ENCODE measurements at regions not wholly inside any gene's neighbourhood (a gene's known extent, or its start where the extent isn't known, plus 50 kb on each side); places are given as distances from the start of the nearest gene placed in this dataset.
A peak's percentile ranks its signal among the peaks of the same experiment; 100 is the strongest.

GRCh38 chr15:61534986-61535385 is 305.9 kb upstream of the RORA start:
- no peak for TF ChIP-seq CTCF (IDR thresholded peaks at IDR 0.05; ENCODE audit: control insufficient read depth, insufficient read depth, low read depth, low read length, missing control alignments)
- no peak for DNase-seq (ENCODE audit: low read depth)
- H3K4me3 ChIP-seq (ENCODE audit: control insufficient read depth, low read depth, low read length) = no peak overlapping the region

GRCh38 chr15:61530769-61531168 is 301.7 kb upstream of the RORA start:
- no peak overlapping the region for H3K4me3 ChIP-seq (ENCODE audit: control insufficient read depth, low read depth, low read length)
- no peak for DNase-seq (ENCODE audit: low read depth)
- peak; percentile 6 for TF ChIP-seq CTCF (IDR thresholded peaks at IDR 0.05; ENCODE audit: control insufficient read depth, insufficient read depth, low read depth, low read length, missing control alignments)

GRCh38 chr15:61528581-61528910 is 299.4 kb upstream of the RORA start:
- DNase-seq (ENCODE audit: low read depth) = no peak
- TF ChIP-seq CTCF (IDR thresholded peaks at IDR 0.05; ENCODE audit: control insufficient read depth, insufficient read depth, low read depth, low read length, missing control alignments) = no peak
- no peak overlapping the region for H3K4me3 ChIP-seq (ENCODE audit: control insufficient read depth, low read depth, low read length)

GRCh38 chr15:61527836-61528580 is 298.9 kb upstream of the RORA start:
- DNase-seq (ENCODE audit: low read depth) = no peak
- H3K4me3 ChIP-seq (ENCODE audit: control insufficient read depth, low read depth, low read length) = no peak overlapping the region
- no peak for TF ChIP-seq CTCF (IDR thresholded peaks at IDR 0.05; ENCODE audit: control insufficient read depth, insufficient read depth, low read depth, low read length, missing control alignments)

- H3K4me3 ChIP-seq (ENCODE audit: control insufficient read depth, low read depth, low read length) = no peak overlapping the region
These were observed 295.4 kb upstream of the RORA start for GRCh38 chr15:61524545-61524944.

GRCh38 chr15:61524086-61524485 is 295.0 kb upstream of the RORA start:
- no peak overlapping the region for H3K4me3 ChIP-seq (ENCODE audit: control insufficient read depth, low read depth, low read length)
- DNase-seq (ENCODE audit: low read depth) = no peak
- TF ChIP-seq CTCF (IDR thresholded peaks at IDR 0.05; ENCODE audit: control insufficient read depth, insufficient read depth, low read depth, low read length, missing control alignments) = no peak

More at GRCh38 chr15:61524545-61524944, 295.4 kb upstream of the RORA start:
- no peak for TF ChIP-seq CTCF (IDR thresholded peaks at IDR 0.05; ENCODE audit: control insufficient read depth, insufficient read depth, low read depth, low read length, missing control alignments)
- DNase-seq (ENCODE audit: low read depth) = no peak

Data from AG09309 (cell line).